ENCODE measurements at regions not wholly inside any gene's neighbourhood (a gene's known extent, or its start where the extent isn't known, plus 50 kb on each side); places are given as distances from the start of the nearest gene placed in this dataset.

DNA sequence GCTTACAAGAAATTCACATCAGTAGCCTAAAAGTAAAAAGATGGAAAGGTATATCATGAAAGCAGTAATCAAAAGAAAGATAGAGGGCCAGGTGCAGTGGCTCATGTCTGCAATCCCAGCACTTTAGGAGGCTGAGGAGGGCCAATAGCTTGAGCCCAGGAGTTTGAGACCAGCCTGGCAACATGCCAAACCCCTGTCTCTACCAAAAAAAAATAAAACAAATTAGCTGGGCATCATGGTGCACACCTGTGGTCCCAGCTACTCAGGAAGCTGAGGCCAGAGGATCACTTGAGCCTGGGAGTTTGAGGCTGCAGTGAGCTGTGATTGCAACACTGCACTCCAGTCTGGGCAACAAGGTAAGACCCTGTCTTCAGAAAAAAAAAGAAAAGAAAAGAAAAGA is 55.5 kb downstream of the GSPT2 start:
- no peak overlapping the region for H3K4me3 ChIP-seq
- H3K9me3 ChIP-seq, result no peaks in the 10 kb centered on the region
- no peak for DNase-seq
- no peaks in the 10 kb centered on the region for H3K27me3 ChIP-seq
- intact Hi-C loops (cut with DNase I), result no loop called here
- H3K4me1 ChIP-seq, result peaks cover 0 to under 1% (median 0%) of the 10 kb centered on the region in 4 donors
- no peak overlapping the region for H3K27ac ChIP-seq
- TF ChIP-seq CTCF (IDR thresholded peaks at IDR 0.05) (no peak), POLR2AphosphoS5 (IDR thresholded peaks at IDR 0.05) (no peak), EP300 (IDR thresholded peaks at IDR 0.05) (no peak), POLR2A (IDR thresholded peaks at IDR 0.05) (no peak)
- no peaks in the 10 kb centered on the region for H3K36me3 ChIP-seq

- Histone ChIP-seq H3K36me3 (no peaks in the 10 kb centered on the region), H3K4me1 (peaks cover 0 to 7% (median 0%) of the 10 kb centered on the region in 4 donors), H3K27me3 (no peaks in the 10 kb centered on the region), H3K4me3 (peak overlapping the region; percentile 45 to 60 (median 56)), H3K9me3 (no peaks in the 10 kb centered on the region), H3K27ac (peak overlapping the region; percentile 43 to 67 (median 50))
- peak; percentile 68 for DNase-seq
- TF ChIP-seq POLR2A (IDR thresholded peaks at IDR 0.05) (no peak), POLR2AphosphoS5 (IDR thresholded peaks at IDR 0.05) (no peak), CTCF (IDR thresholded peaks at IDR 0.05) (no peak)
- intact Hi-C loops (cut with DNase I), result no loop called here
- 0% methylated on average over 26 of the region's 26 CpGs for WGBS, 2 donors
Observed at GRCh38 chrX:51802917-51803688, 59.9 kb downstream of the GSPT2 start.

DNA sequence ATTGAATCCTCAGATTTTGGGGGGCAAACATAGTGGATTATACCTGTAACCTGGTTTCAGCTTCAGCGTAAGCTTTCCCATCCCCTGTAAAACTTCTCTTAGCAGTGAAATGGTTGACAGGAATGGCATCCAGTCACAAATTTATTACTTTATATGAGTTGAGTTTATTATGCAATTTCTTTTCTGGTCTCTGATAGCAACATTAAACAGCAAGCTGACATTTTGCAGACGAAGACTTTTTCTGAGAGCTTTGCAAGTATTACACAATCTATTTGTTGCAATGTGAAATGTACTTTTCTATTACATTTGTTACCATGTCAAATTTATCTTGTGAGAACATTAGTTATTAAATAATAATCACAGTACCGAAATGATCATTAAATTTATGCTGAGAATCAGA is 60.6 kb downstream of the GSPT2 start:
- DNase-seq, result no peak
- Histone ChIP-seq H3K4me3 (peak overlapping the region in 1 of 4 donors; percentile 60), H3K27ac (no peak overlapping the region), H3K4me1 (peaks cover 0 to 7% (median 0%) of the 10 kb centered on the region in 4 donors), H3K9me3 (no peaks in the 10 kb centered on the region), H3K36me3 (no peaks in the 10 kb centered on the region), H3K27me3 (no peaks in the 10 kb centered on the region)
- no peak for TF ChIP-seq EP300 (IDR thresholded peaks at IDR 0.05)
- TF ChIP-seq POLR2A (IDR thresholded peaks at IDR 0.05), result no peak
- TF ChIP-seq POLR2AphosphoS5 (IDR thresholded peaks at IDR 0.05), result no peak
- no peak for TF ChIP-seq CTCF (IDR thresholded peaks at IDR 0.05)
- intact Hi-C loops (cut with DNase I), result no loop called here
- 19 to 61% methylated on average over 3 of the region's 3 CpGs for WGBS, 2 donors

DNA sequence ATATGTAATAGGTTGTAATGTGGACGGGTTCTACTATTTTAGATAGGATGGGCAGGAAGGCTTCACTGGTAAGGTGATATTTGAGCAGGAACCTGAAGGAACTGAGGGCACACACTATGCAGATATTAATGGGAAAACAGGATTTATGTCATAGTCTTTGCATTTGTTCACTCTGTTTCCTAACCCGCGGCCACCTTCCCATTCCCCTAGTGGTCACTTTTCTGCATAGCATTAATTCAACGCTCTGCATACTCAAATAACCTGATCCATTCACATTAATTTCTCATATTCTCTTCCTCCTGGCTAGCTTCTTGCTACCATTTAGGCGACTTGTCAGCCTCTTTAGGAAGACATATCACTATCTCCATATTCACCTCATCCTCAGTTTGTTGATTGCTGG is 61.5 kb downstream of the GSPT2 start:
- DNase-seq, result no peak
- intact Hi-C loops (cut with DNase I), result no loop called here
- no peak for TF ChIP-seq EP300 (IDR thresholded peaks at IDR 0.05)
- no peak for TF ChIP-seq POLR2AphosphoS5 (IDR thresholded peaks at IDR 0.05)
- no peak for TF ChIP-seq POLR2A (IDR thresholded peaks at IDR 0.05)
- no peak for TF ChIP-seq CTCF (IDR thresholded peaks at IDR 0.05)
- no peak overlapping the region for H3K4me3 ChIP-seq
- no peaks in the 10 kb centered on the region for H3K9me3 ChIP-seq
- H3K27ac ChIP-seq, result no peak overlapping the region
- no peaks in the 10 kb centered on the region for H3K27me3 ChIP-seq
- 88 to 89% methylated on average over 5 of the region's 5 CpGs for WGBS, 2 donors
- no peaks in the 10 kb centered on the region for H3K36me3 ChIP-seq
- peaks cover 0 to 7% (median 0%) of the 10 kb centered on the region in 4 donors for H3K4me1 ChIP-seq
